Fibroblast of skin of left quadriceps (primary cell): ENCODE measurements at regions not wholly inside any gene's neighbourhood (a gene's known extent, or its start where the extent isn't known, plus 50 kb on each side); places are given as distances from the start of the nearest gene placed in this dataset.
A peak's percentile ranks its signal among the peaks of the same experiment; 100 is the strongest.

ENCODE experiments used
- DNase-seq, 2 experiments: peaks; one replicate each; pipeline ENCODE4 v3.0.0-alpha.2; 2013; ENCODE audit warnings: low read depth in 2 of 2

- no peak for DNase-seq
Observed at GRCh38 chr14:95466506-95466905, 49.9 kb downstream of the SYNE3 start.

- no peak for DNase-seq
Observed at GRCh38 chr14:95465936-95466335, 50.5 kb downstream of the SYNE3 start.

GRCh38 chr14:95465358-95465757 lies 51.1 kb downstream of the SYNE3 start:
- no peak for DNase-seq

DNA sequence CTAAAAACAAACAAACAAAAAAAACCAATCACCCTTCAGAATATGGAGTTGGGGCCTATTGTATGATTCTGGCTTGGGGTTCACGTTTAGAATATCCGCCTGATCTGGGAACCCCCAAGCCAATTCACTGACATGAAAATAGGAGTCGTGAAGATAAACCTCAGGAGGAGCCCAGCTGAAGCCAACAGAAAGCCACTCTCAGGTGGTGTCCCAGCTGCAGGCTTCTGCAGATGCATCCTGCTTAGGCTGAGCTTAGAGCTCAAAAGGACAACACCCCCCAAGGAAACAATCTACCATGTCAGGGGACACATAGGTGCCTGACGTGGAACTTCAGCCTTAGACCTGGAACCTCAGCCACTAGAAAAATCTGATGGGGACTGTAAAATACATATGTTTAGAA lies 51.9 kb downstream of the SYNE3 start:
- no peak for DNase-seq

DNA sequence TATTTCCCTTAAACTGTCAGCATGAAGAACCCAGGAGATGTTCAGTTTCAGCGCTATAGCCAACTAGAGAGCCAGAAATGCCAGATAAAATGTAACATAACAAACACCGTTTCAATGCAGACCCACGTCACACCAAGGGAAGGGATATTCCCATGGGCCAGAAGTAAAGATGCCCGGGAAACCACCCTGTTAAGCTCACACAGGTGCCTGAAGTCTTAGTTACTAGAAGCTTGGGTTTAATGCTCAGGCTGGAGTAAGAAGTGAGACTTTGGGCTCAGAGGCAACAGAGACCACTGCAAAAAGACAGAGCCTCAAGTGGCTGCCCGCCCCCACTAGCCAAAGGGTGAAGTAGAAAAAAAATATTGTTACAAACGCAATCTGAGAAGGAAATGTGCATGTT lies 52.3 kb downstream of the SYNE3 start:
- DNase-seq: no peak

- DNase-seq: no peak
Observed at GRCh38 chr14:95463171-95463901, 53.1 kb downstream of the SYNE3 start.

DNA sequence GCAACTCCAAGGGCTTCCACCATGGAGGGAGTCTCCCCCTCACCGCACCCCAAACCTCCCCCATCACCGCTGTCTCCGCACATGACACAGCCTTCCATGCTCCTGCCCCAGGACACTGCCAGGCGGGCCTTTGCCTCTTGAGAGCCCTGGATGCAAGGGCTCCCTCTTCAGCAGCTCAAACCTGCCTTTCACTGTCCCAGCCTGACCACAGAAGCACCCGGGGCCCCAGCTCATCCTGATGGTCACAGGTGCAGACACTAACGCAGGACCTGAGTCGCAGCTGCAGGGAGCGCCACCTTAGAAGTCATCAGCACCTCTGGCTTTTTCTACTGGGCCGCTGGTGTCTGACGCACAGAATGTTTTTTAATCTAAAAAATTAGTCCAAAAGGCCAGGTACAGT lies 54.0 kb downstream of the SYNE3 start:
- no peak for DNase-seq

DNA sequence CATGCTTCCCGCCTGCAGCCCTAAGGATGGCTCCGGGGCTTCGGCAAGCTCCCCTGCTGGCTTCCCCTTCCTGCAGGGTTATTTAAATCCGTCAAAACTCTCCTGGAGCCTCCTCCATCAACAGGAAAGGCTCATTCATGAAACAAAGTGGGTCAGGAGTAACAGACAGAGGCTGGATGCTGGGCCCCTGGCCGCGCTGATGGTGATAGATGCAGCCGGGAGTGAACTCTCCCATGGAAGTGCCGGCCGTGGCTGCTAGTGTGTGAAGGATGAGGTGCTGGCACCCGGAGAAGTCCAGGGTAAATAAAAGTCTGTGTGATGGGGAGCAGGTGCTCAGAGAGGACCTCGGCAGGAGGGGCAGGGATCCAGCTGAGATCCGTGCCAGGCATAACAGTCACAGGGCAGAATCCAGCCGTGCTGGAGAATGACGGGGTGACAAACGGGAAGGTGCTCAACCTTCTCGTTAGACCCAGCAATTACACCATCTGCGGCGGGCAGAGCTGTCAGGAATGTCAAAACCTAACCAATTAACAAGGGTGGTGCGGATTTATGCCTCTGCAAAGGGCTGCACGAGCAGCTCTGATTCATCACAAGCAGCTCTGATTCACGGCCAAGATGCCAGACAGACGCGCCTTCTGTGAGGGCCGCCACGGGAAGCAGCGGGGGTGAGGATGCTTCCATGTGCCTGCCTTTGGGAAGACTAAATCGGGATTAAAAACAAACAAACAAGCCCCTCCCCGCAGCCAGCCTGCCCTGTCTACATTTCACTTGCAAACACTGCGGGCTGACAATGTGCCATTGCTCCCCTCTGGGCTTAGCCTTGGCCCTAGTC lies 55.6 kb downstream of the SYNE3 start:
- DNase-seq: peak; percentile 41 to 49

- DNase-seq: no peak
Observed at GRCh38 chr14:95458906-95459305, 57.5 kb downstream of the SYNE3 start.

DNA sequence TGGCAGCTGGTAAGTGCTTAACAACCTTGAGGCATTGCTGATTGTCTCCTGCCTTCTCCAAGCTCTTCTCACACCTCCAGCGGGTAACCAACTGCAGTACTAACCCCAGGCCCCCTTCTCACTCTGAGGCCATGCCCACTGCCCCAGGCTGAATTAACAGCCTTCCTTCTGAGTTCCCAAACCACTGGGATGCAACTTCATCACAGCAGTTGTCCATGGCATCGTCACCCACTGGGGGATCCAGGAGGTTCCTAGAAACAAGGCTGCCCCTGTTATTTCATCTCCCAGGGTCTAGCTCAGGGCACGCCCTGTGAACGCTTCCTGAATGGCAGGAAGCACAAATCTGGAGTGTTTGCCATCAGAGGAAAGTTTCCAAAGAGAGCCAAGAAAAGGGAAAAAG lies 58.0 kb downstream of the SYNE3 start:
- no peak for DNase-seq

DNA sequence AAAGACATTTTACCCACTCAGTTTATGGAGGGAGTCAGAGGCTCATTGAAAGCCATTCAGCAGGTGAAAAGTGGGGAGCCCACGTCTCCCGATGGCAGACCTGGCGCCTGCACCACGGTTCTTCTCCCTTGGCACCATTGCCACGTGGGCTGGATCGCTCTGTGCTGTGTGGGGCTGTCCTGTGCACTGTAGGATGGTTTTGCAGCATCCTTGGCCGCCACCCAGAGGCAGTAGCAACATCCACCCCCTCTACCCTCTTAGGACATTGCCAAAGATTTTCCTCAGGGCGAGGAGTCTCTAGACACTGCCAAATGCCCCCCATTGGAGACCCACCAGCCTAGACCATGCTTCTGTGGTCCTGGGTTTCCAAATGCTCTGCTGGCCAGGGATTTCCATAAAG lies 60.2 kb downstream of the SYNE3 start:
- DNase-seq: no peak

DNA sequence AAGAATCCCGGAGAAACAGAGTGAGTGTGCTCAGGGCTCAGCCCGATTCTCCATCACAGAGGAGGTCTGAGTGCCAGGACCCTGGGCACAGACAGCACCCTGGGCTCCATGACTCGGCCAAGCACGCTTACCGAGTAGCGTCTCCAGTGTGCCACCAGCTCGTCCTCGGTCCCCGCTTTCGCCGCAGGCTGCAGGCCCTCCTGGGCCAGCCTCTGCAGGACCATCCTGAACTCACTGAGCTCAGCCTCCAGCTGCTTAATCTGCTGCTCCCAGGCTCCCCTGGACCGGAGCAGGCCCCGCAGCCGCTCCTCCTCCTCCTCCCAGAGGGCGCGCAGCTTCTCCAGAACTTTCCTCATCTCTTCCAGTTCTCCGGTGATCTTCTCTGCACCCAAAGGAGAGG lies 61.2 kb downstream of the SYNE3 start:
- no peak for DNase-seq

DNA sequence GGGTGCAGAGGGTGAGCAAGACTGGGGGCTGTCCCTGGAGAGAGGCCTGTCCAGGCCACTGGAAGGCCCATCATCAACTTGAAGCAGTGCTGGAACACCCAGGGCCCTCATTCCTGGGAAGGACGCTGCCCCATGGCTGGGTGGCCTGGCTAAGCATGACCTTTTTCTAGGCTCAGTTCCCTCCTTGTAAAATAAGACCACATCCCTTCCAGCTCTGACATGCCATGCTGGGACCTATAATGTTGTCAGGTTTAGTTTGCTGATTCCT lies 62.8 kb downstream of the SYNE3 start:
- DNase-seq: no peak

GRCh38 chr14:95452893-95453712 lies 63.3 kb downstream of the SYNE3 start:
- no peak for DNase-seq

- DNase-seq: no peak
Observed at GRCh38 chr14:95452176-95452892, 64.1 kb downstream of the SYNE3 start.

- DNase-seq: no peak
Observed at GRCh38 chr14:95449131-95449530, 67.3 kb downstream of the SYNE3 start.

DNA sequence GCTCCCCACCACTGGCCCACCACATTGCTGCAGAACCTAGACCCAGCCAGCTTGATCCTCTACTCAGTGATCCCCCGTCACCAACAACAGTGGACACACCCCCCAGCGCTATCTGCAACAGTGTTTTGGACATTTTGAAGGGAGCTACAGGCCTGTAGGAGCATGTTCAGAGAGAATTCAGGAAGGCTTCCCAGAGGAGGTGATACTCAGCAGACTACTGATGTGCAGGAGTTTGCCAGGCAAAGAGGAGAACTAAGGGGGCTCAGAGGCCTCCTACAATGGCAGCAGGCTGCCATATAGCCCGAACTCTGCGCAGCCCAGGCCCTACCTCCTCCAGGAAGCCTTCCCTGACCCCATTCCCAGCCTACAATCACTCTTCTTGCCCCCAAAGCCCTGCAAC lies 70.0 kb downstream of the SYNE3 start:
- DNase-seq: no peak

DNA sequence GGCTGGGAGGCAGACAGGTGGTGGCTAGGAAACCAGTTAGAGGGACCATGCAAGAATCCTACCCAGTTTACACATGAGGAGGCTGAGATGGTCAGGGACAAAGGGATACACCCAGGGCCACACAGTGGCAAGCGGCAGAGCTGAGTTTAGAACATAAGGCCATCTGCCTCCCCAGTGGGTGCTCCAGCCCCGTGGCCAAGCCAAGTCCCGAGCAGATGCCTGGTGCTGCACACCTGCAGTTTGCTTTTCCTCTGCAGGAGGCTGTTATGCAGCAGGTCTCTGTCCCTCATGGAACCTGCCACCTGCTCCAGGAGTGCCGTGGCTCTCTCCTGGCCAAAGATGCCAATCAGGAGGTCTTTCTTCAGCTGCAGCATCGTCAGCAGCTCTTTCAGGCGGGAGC lies 70.8 kb downstream of the SYNE3 start:
- DNase-seq: no peak

GRCh38 chr14:95445161-95445560 lies 71.3 kb downstream of the SYNE3 start:
- no peak for DNase-seq

DNA sequence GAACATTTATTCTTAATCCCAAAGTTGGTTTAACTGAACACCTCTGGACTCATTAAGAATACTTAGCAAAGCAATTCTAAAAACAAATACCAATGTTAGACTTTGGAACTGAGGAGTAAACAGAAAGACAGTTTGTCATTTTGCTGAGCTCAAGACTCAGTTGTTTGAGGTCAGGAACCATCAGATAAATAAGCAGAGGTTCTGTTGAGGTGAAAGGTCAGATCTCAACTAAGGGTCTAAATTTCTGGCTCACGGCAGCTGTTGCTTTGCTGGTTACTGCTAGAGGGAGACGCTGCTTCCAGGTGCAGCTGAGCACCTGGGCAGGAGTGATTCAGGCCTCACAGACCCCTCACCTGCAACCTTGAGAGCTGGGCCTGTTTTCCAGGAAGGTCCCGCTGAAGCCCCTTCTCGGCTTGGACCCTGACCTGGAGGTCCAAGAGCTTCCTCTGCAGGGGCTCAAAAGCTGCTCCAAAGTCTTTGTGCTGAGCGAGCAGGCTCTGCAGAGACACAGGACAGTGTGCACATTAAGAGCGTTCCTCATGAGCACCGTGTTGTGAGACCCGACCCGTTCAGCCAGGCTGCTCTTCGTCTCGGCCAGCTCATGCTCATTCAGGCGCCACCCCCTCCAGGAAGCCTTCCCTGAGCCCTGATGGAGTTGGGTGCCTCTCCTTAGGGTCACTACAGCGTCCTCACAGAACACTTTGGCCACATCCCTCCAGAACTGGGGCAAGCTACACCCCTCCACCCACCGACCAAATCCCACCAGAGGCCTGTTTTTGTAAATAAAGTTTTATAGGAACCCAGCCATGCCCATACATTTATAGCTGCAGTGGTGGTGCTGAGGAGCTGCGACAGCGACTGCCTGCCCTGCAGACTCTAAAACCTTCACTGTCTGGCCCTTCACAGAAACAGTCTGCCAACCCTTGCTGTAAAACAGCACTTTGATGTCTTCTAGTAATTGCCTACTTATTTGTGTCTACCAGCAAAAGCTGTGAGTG lies 72.0 kb downstream of the SYNE3 start:
- DNase-seq: no peak

GRCh38 chr14:95442633-95443021 lies 73.8 kb downstream of the SYNE3 start:
- DNase-seq: peak; percentile 49 to 56
